K562 (cell line): ENCODE measurements at regions not wholly inside any gene's neighbourhood (a gene's known extent, or its start where the extent isn't known, plus 50 kb on each side); places are given as distances from the start of the nearest gene placed in this dataset.
A peak's percentile ranks its signal among the peaks of the same experiment; 100 is the strongest.

Experiments
- CEBPG ChIP-seq, 3 experiments: fragments of 200-800 bp in 1 of 3; sonication (Bioruptor generic) in 1 of 3; sonication (generic) in 1 of 3; formaldehyde crosslinking in 1 of 3; IDR thresholded peaks in 2 of 3; conservative IDR thresholded peaks in 1 of 3; 2 replicates each; pipeline versions ENCODE4 v1.6.1 to v1.8.0; 2016 to 2022; ENCODE audit warnings: missing compliant biosample characterization in 2 of 3, missing genetic modification characterization in 2 of 3, mild to moderate bottlenecking in 1 of 3, missing genetic modification reagents in 1 of 3
- DIDO1 ChIP-seq: fragments of 450-650 bp; IDR thresholded peaks from 2 replicates; pipeline ENCODE4 v1.6.1; 2016; ENCODE audit warnings: low read depth, missing biosample characterization, missing genetic modification characterization
- ESRRB ChIP-seq: fragments of 250-450 bp; sonication (Bioruptor Pico); IDR thresholded peaks from 2 replicates; pipeline ENCODE4 v1.5.0; 2020; ENCODE audit warnings: mild to moderate bottlenecking, moderate library complexity, borderline replicate concordance
- FOXM1 ChIP-seq, 2 experiments: fragments of 450-650 bp in 1 of 2; sonication (generic) in 1 of 2; formaldehyde crosslinking in 1 of 2; IDR thresholded peaks; 2 replicates each; pipeline versions ENCODE4 v1.6.1 to v1.9.0; 2017 to 2022; ENCODE audit warnings: low read depth in 2 of 2, mild to moderate bottlenecking in 2 of 2, missing genetic modification reagents in 1 of 2, moderate library complexity in 1 of 2
- HNRNPL ChIP-seq: fragments of 200-400 bp; formaldehyde crosslinking; IDR thresholded peaks from 2 replicates; pipeline ENCODE4 v1.6.1; 2017; ENCODE audit warnings: low read depth, mild to moderate bottlenecking, low read length
- JUN ChIP-seq, 2 experiments: sonication (generic) in 1 of 2; formaldehyde crosslinking in 1 of 2; IDR thresholded peaks; 2 replicates each; pipeline versions ENCODE4 v1.6.1 to v1.8.0; 2012 to 2022; ENCODE audit warnings: borderline replicate concordance in 2 of 2, mild to moderate bottlenecking in 2 of 2, improper control_type of control experiment in 1 of 2, low read depth in 1 of 2, low read length in 1 of 2, missing genetic modification reagents in 1 of 2
- TAF1 ChIP-seq: IDR thresholded peaks from 2 replicates; pipeline ENCODE4 v1.6.1; 2011; ENCODE audit warnings: mild to moderate bottlenecking, low read length, moderate library complexity; ENCODE audit not compliant: insufficient read depth, control insufficient read depth, severe bottlenecking; ENCODE audit errors: extremely low read depth
- TOE1 ChIP-seq, 2 experiments: fragments of 450-650 bp in 1 of 2; sonication (generic) in 1 of 2; formaldehyde crosslinking in 1 of 2; IDR thresholded peaks; 2 replicates each; pipeline versions ENCODE4 v1.7.1 to v1.8.0; 2016 to 2022; ENCODE audit warnings: borderline replicate concordance in 2 of 2, mild to moderate bottlenecking in 2 of 2, antibody characterized with exemption in 1 of 2, inconsistent platforms in 1 of 2, low read depth in 1 of 2, missing genetic modification reagents in 1 of 2, moderate library complexity in 1 of 2
- TRIM24 ChIP-seq, 2 experiments: fragments of 450-650 bp; IDR thresholded peaks; 2 replicates each; pipeline ENCODE4 v1.6.1; 2016
- ZBTB5 ChIP-seq: fragments of 450-650 bp; IDR thresholded peaks from 2 replicates; pipeline ENCODE4 v1.6.1; 2017; ENCODE audit warnings: antibody characterized with exemption
- TF ChIP-seq, protein P1 (sequence below): fragments of 200-800 bp; sonication (Bioruptor generic); IDR thresholded peaks from 2 replicates; pipeline ENCODE4 v1.6.1; 2017; ENCODE audit warnings: missing genetic modification characterization, missing compliant biosample characterization

- TF ChIP-seq TOE1 (IDR thresholded peaks at IDR 0.05; ENCODE audit: borderline replicate concordance) (no peak), TOE1 (CRISPR knock-in tag; IDR thresholded peaks at IDR 0.05; ENCODE audit: borderline replicate concordance, low read depth) (no peak), TRIM24 (IDR thresholded peaks at IDR 0.05) (no peak; a peak in 1 of 4 replicates), ESRRB (no peak), CEBPG (CRISPR knock-in tag; IDR thresholded peaks at IDR 0.05) (no peak), CEBPG (tag; conservative IDR thresholded peaks at IDR 0.05 in 1 of 2, IDR thresholded peaks at IDR 0.05 in 1 of 2) (peak; percentile 35 to 63; a peak in 2 of 4 replicates), DIDO1 (tag) (peak; percentile 79), FOXM1 (IDR thresholded peaks at IDR 0.05; ENCODE audit: low read depth) (no peak), FOXM1 (CRISPR knock-in tag; IDR thresholded peaks at IDR 0.05; ENCODE audit: low read depth) (no peak), JUN (IDR thresholded peaks at IDR 0.05; ENCODE audit: borderline replicate concordance, low read depth, low read length) (no peak), JUN (CRISPR knock-in tag; IDR thresholded peaks at IDR 0.05; ENCODE audit: borderline replicate concordance) (no peak), HNRNPL (no peak), ZBTB5 (no peak), TAF1 (no peak)
- TF ChIP-seq, protein P1, sequence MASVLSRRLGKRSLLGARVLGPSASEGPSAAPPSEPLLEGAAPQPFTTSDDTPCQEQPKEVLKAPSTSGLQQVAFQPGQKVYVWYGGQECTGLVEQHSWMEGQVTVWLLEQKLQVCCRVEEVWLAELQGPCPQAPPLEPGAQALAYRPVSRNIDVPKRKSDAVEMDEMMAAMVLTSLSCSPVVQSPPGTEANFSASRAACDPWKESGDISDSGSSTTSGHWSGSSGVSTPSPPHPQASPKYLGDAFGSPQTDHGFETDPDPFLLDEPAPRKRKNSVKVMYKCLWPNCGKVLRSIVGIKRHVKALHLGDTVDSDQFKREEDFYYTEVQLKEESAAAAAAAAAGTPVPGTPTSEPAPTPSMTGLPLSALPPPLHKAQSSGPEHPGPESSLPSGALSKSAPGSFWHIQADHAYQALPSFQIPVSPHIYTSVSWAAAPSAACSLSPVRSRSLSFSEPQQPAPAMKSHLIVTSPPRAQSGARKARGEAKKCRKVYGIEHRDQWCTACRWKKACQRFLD (CRISPR knock-in tag), result peak; percentile 83
These were observed 275.0 kb upstream of the SESN3 start (continued) for GRCh38 chr11:95505927-95506426.
